Heart right ventricle (tissue), 16 donors: ENCODE measurements at regions not wholly inside any gene's neighbourhood (a gene's known extent, or its start where the extent isn't known, plus 50 kb on each side); places are given as distances from the start of the nearest gene placed in this dataset.
A peak's percentile ranks its signal among the peaks of the same experiment; 100 is the strongest.

ENCODE experiments used
- ATAC-seq, 8 donors: fragments of 200-7000 bp; cut with Tn5 transposase; one replicate each; pipeline ENCODE4 v1.9.1; 2020; ENCODE audit warnings: mild to moderate bottlenecking in 8 of 8, moderate library complexity in 8 of 8, moderate number of reproducible peaks in 1 of 8
- DNase-seq, 2 donors: peaks; one replicate each; pipeline ENCODE4 v3.0.0-alpha.2; 2020
- H3K27ac ChIP-seq, 10 donors: fragments of 200-600 bp; sonication (generic) in 2 of 10; one replicate each; pipeline versions ENCODE4 v1.5.0 to v1.8.0; 2020 to 2022; ENCODE audit warnings: mild to moderate bottlenecking in 3 of 10
- H3K27me3 ChIP-seq, 7 donors: fragments of 200-600 bp; one replicate each; pipeline ENCODE4 v1.8.0; 2021 to 2022; ENCODE audit warnings: mild to moderate bottlenecking in 2 of 7
- H3K36me3 ChIP-seq, 9 donors: fragments of 200-600 bp; sonication (generic) in 1 of 9; one replicate each; pipeline versions ENCODE4 v1.5.0 to v1.8.0; 2020 to 2022; ENCODE audit warnings: mild to moderate bottlenecking in 2 of 9
- H3K4me1 ChIP-seq, 9 donors: fragments of 200-600 bp; sonication (generic) in 1 of 9; one replicate each; pipeline versions ENCODE4 v1.5.0 to v1.8.0; 2020 to 2022; ENCODE audit warnings: mild to moderate bottlenecking in 4 of 9
- H3K4me3 ChIP-seq, 10 donors: fragments of 200-600 bp; sonication (generic) in 2 of 10; one replicate each; pipeline versions ENCODE4 v1.5.0 to v1.8.0; 2020 to 2022; ENCODE audit warnings: mild to moderate bottlenecking in 7 of 10, moderate library complexity in 2 of 10
- H3K9me3 ChIP-seq, 11 donors: fragments of 200-600 bp in 10 of 11; sonication (generic) in 2 of 11; one replicate each; pipeline versions ENCODE4 v1.5.0 to v1.8.0; 2013 to 2022; ENCODE audit warnings: mild to moderate bottlenecking in 2 of 11, control low read depth in 1 of 11, moderate library complexity in 1 of 11
- WGBS, 2 donors: extraction: QIAGEN DNeasy Blood & Tissue Kit; methylation state at CpG; one replicate each; pipeline ENCODE4 v1.1.7; 2013; ENCODE audit warnings: inconsistent platforms in 1 of 2; 5-methylcytosine and 5-hydroxymethylcytosine counted together
- intact Hi-C, 10 donors: fragments of 100-400 bp; cut with DNase I; formaldehyde crosslinking; loops; one replicate each; pipeline versions ENCODE4 v1.11.1 to v1.14.2; 2022
- TF ChIP-seq, protein P1 (sequence below), 9 donors: fragments of 200-600 bp; sonication (generic) in 2 of 9; IDR thresholded peaks; one replicate each; pipeline versions ENCODE4 v1.5.0 to v1.8.0; 2021 to 2022; ENCODE audit warnings: antibody characterized with exemption in 9 of 9, mild to moderate bottlenecking in 5 of 9, moderate library complexity in 1 of 9
- donor health status: Arrhythmogenic right ventricular cardiomyopathy.
- donor health status: ischemic (EF 13 %, LVEDD 7.1; RV severe dilation, severe dysfunction).
- donor health status: healthy with polysubstance abuse.
- donor health status: DM: no; HTN: yes; CAD: no.
- donor health status: DM: no; HTN: no; CAD: no.
- donor health status: ischemic (EF 25% LVEDD 6.9; RV normal size, moderate dysfunction).
- donor health status: ischemic (EF 25% LVEDD 5.7; RV mildly dilated, moderate dysfunction).
- donor health status: healthy.
- donor health status: DM: yes; HTN: yes; CAD: no.
- donor health status: Ischemic cardiomyopathy.
- donor health status: ischemic (EF 35%, LVEDD 5.7; RV mildly dilated, moderate dysfunction).
- donor health status: nonischemic (EF 11% LVEDD 7.7; RV severe dilation, severe dysfunction).
- donor health status: DM: yes; HTN: yes; CAD: no.
- donor health status: PGD.
- donor health status: ischemic (EF 29% LVEDD 5.4; RV normal size, mild dysfunction).
- donor health status: nonischemic (EF 23%, LVEDD 6.1; RV moderate dilation, normal function).

DNA sequence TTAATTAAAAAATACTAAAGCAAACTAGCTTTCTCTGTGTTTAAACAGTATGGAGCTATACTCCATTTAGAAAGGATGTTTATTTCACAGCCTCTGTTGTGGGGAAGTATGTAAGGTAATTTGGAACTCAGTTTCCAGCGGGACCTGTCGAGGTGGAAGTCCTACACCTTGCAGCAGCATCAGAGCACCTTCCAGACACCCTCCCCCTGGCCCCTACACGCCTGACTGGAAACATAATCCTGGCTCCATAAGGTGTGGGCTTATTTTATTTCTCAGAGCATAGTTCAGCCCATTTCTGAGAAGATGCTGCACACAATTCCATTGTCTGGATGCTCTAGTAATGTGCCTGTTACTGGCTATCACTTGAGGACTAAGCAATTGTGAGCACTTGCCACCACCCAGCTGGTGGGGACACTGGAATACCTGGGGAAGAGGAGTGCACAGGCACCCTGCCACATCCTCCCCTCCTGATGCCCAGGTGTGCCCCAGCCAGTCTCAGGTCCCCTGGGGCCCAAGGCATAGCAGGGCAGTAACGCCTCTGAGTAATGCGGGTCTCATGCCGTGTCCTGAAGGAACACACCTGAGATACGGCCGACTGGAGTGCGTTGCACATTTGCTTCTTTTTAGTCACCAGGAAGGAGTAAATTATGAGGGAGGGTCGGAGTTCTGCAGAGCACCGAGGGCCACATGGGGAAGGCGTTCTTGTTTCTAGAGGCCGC is 556.5 kb downstream of the QKI start:
- H3K9me3 ChIP-seq = peaks cover 0 to 7% (median 0%) of the 10 kb centered on the region in 11 donors
- WGBS, 2 donors = 95 to 97% methylated on average over 13 of the region's 13 CpGs
- no peak for ATAC-seq
- no peak overlapping the region for H3K27ac ChIP-seq
- DNase-seq = no peak
- no peaks in the 10 kb centered on the region for H3K36me3 ChIP-seq
- no peaks in the 10 kb centered on the region for H3K27me3 ChIP-seq
- no peak overlapping the region for H3K4me3 ChIP-seq
- TF ChIP-seq, protein P1, sequence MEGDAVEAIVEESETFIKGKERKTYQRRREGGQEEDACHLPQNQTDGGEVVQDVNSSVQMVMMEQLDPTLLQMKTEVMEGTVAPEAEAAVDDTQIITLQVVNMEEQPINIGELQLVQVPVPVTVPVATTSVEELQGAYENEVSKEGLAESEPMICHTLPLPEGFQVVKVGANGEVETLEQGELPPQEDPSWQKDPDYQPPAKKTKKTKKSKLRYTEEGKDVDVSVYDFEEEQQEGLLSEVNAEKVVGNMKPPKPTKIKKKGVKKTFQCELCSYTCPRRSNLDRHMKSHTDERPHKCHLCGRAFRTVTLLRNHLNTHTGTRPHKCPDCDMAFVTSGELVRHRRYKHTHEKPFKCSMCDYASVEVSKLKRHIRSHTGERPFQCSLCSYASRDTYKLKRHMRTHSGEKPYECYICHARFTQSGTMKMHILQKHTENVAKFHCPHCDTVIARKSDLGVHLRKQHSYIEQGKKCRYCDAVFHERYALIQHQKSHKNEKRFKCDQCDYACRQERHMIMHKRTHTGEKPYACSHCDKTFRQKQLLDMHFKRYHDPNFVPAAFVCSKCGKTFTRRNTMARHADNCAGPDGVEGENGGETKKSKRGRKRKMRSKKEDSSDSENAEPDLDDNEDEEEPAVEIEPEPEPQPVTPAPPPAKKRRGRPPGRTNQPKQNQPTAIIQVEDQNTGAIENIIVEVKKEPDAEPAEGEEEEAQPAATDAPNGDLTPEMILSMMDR (IDR thresholded peaks at IDR 0.05) = no peak
- intact Hi-C loops = no loop called here
- H3K4me1 ChIP-seq = peaks cover 0 to 18% (median 7%) of the 10 kb centered on the region in 9 donors

DNA sequence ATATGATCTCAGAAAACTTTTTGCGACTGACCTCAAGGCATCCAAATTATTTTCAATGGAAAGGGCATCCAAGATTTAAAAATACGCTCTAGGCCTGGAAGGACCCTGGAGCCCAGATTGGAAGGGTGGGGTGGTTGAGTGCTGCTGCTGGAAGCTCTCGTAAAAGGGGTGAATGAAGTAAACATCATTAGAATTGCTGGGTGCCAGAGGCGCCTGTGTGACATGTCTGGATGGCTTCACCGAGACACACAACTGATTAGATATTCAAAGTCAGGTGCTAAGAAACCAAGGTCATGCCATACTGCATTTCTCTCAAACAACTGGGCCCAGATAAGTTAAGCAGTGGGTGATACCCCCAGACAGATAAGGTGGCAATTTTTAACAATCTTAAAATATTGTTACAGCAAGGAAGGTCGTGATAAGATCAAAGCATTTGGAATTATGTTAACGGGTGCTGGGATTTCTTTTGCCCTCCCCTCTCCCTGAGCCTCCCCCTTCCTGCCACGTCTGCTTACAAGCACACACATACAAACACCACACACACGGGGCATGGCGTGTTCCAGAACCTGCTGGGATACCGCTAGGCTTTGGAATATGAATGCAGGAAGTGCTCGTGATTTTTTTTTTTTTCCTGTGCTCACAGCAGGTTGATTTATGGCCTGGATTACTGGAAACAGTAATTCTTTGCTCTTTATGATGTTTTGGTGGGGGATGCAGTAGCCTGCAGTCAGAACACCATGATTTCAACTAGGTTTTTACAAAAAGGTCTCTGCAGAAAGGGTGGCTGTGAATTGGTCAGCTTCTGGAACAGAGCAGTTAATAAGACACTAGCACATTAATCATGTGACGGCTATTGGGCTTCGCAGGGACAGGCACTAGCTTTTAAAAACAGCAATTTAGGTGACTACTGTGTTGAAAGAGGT is 551.2 kb downstream of the QKI start:
- no peak overlapping the region for H3K4me3 ChIP-seq
- ATAC-seq (peak; percentile 23 to 66 (median 56)), DNase-seq (peak; percentile 27 to 59)
- peaks cover 0 to 50% (median 19%) of the 10 kb centered on the region in 9 donors for H3K4me1 ChIP-seq
- TF ChIP-seq, protein P1 (IDR thresholded peaks at IDR 0.05) = no peak
- H3K36me3 ChIP-seq = no peaks in the 10 kb centered on the region
- H3K27ac ChIP-seq = peak overlapping the region; percentile 69 to 94 (median 90)
- intact Hi-C loops = loop anchor here in 5 of 10 donors (1.0 to 10.0 kb wide), 6 partner anchors 122 to 791 kb away; no protein-coding TSS in a partner anchor
- no peaks in the 10 kb centered on the region for H3K9me3 ChIP-seq
- WGBS, 2 donors = 39 to 47% methylated on average over 14 of the region's 14 CpGs
- H3K27me3 ChIP-seq = no peaks in the 10 kb centered on the region

DNA sequence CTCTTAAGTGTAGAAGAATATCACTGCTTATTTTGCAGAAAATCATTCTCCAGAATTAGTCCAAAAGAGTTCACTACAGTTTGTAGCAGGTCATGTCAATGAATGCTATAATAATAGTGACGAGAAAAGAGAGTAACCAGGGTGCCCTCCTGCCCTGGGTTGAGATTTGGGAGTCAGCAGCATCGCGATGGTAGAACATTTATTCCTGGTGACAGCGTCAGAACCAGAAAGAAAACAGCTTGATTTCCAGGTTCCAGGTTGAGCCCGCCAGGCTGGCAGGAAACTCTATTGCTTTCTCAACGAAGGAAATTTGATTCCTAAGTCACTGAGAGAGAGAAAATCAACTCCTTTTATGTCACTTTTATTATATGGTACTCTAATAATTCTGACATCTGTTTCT is 550.3 kb downstream of the QKI start:
- Histone ChIP-seq H3K27me3 (no peaks in the 10 kb centered on the region), H3K27ac (peak overlapping the region; percentile 69 to 94 (median 90)), H3K4me1 (peaks cover 0 to 58% (median 27%) of the 10 kb centered on the region in 9 donors), H3K36me3 (no peaks in the 10 kb centered on the region), H3K4me3 (no peak overlapping the region), H3K9me3 (no peaks in the 10 kb centered on the region)
- DNase-seq = no peak
- ATAC-seq = peak in 2 of 8 donors; percentile 8 to 24
- WGBS, 2 donors = 27 to 45% methylated on average over 6 of the region's 6 CpGs
- intact Hi-C loops = loop anchor here in 7 of 10 donors (1.0 to 10.0 kb wide), 9 partner anchors 123 to 790 kb away; no protein-coding TSS in a partner anchor
- TF ChIP-seq, protein P1 (IDR thresholded peaks at IDR 0.05) = no peak
